ENCODE measurements at regions not wholly inside any gene's neighbourhood (a gene's known extent, or its start where the extent isn't known, plus 50 kb on each side); places are given as distances from the start of the nearest gene placed in this dataset.
"Not testable (repeated sequence)": the region's sequence is repeated elsewhere in the genome, so short reads cannot be mapped to it uniquely, and the experiment has no call there.

DNA sequence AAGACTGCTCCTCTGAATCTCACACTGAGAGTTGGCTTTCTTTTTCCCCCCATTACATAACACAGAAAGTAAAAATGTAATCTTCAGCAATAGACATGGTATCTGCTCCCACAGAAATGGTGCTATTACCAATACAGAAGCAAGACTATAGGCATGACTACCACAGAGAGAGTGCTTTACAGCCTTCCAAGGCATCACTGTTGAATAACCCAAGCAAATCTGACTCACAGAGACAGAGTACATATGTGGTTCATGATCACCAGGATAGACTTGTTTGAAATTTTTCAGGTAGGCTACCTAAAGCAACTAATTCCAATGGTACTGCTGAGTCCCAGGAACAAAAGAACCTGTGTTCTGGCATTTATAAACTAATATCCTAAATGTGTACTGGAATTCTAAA, 1373.4 kb upstream of the C9orf72 start:
- Mint-ChIP-seq H3K9me3 (no peaks in the 10 kb centered on the region), H3K4me1 (ENCODE audit: low read depth) (no peaks in the 10 kb centered on the region), H3K27ac (no peak overlapping the region), H3K36me3 (ENCODE audit: low read depth) (no peaks in the 10 kb centered on the region), H3K4me3 (no peak overlapping the region), H3K27me3 (ENCODE audit: insufficient read depth) (no peaks in the 10 kb centered on the region)
- DNase-seq (ENCODE audit: low spot score): no peak
- intact Hi-C loops (cut with micrococcal nuclease): no loop called here

- no peaks in the 10 kb centered on the region for H3K4me1 Mint-ChIP-seq (ENCODE audit: low read depth)
- DNase-seq (ENCODE audit: low spot score): no peak
- H3K27ac Mint-ChIP-seq: no peak overlapping the region
- intact Hi-C loops (cut with micrococcal nuclease): no loop called here
- H3K27me3 Mint-ChIP-seq (ENCODE audit: insufficient read depth): no peaks in the 10 kb centered on the region
- H3K4me3 Mint-ChIP-seq: no peak overlapping the region
- H3K36me3 Mint-ChIP-seq (ENCODE audit: low read depth): no peaks in the 10 kb centered on the region
- no peaks in the 10 kb centered on the region for H3K9me3 Mint-ChIP-seq
Measured at GRCh38 chr9:28951945-28952344, 1378.7 kb upstream of the C9orf72 start.

DNA sequence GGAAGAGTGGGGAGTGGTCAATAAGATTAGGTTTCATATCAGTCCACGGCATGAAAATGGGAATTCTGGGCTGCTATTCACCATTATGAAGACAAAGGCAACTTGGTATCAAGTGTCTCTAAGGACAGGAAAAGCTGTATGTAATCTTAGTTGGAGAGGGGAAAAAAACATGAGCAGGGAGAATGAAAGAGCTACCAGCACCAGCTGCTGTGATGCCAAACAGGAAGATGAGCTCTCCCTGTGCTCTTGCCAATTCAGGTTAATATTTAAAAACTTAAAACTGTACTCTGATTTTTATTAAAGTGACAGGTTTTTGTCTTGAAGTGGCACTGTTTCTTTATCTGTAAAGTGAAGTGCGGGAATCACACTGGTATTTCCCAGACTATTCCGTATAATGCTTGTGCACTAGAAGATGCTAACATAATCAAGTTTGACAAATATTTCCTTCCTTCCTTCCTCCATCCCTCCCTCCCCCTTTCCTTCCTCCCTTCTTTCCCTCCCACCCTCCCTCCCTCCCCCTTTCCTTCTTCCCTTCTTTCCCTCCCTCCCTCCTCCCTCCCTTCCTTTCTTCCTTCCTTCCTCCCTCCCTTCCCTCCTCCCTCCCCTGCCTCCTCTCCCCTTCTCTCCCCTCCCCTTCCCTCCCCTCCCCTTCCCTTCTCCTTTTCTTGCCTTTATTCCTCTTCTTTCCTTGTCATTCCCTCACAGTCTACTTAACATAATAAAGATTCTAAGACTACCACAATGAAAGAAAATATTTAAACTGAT, 1383.0 kb upstream of the C9orf72 start:
- no peak for DNase-seq (ENCODE audit: low spot score)
- Mint-ChIP-seq H3K27me3 (ENCODE audit: insufficient read depth) (no peaks in the 10 kb centered on the region), H3K4me1 (ENCODE audit: low read depth) (no peaks in the 10 kb centered on the region), H3K27ac (no peak overlapping the region), H3K4me3 (no peak overlapping the region), H3K9me3 (no peaks in the 10 kb centered on the region), H3K36me3 (ENCODE audit: low read depth) (no peaks in the 10 kb centered on the region)
- intact Hi-C loops (cut with micrococcal nuclease): no loop called here

- Mint-ChIP-seq H3K27ac (no peak overlapping the region), H3K9me3 (no peaks in the 10 kb centered on the region), H3K4me1 (ENCODE audit: low read depth) (no peaks in the 10 kb centered on the region), H3K27me3 (ENCODE audit: insufficient read depth) (no peaks in the 10 kb centered on the region), H3K4me3 (no peak overlapping the region), H3K36me3 (ENCODE audit: low read depth) (no peaks in the 10 kb centered on the region)
- no peak for DNase-seq (ENCODE audit: low spot score)
- intact Hi-C loops (cut with micrococcal nuclease): no loop called here
Measured at GRCh38 chr9:28960602-28961001, 1387.3 kb upstream of the C9orf72 start.

- H3K27me3 Mint-ChIP-seq (ENCODE audit: insufficient read depth): no peaks in the 10 kb centered on the region
- H3K36me3 Mint-ChIP-seq (ENCODE audit: low read depth): no peaks in the 10 kb centered on the region
- no peak for DNase-seq (ENCODE audit: low spot score)
- no peaks in the 10 kb centered on the region for H3K4me1 Mint-ChIP-seq (ENCODE audit: low read depth)
- H3K9me3 Mint-ChIP-seq: no peaks in the 10 kb centered on the region
- no peak overlapping the region for H3K4me3 Mint-ChIP-seq
- intact Hi-C loops (cut with micrococcal nuclease): no loop called here
- no peak overlapping the region for H3K27ac Mint-ChIP-seq
Measured at GRCh38 chr9:28961623-28962022, 1388.3 kb upstream of the C9orf72 start.

- DNase-seq (ENCODE audit: low spot score): no peak
- Mint-ChIP-seq H3K27me3 (ENCODE audit: insufficient read depth) (no peaks in the 10 kb centered on the region), H3K4me3 (no peak overlapping the region), H3K4me1 (ENCODE audit: low read depth) (no peaks in the 10 kb centered on the region), H3K36me3 (ENCODE audit: low read depth) (no peaks in the 10 kb centered on the region), H3K9me3 (peaks cover 8% of the 10 kb centered on the region), H3K27ac (no peak overlapping the region)
- intact Hi-C loops (cut with micrococcal nuclease): no loop called here
Measured at GRCh38 chr9:28967226-28967625, 1393.9 kb upstream of the C9orf72 start.

- H3K4me1 Mint-ChIP-seq (ENCODE audit: low read depth): no peaks in the 10 kb centered on the region
- DNase-seq (ENCODE audit: low spot score): no peak
- H3K4me3 Mint-ChIP-seq: no peak overlapping the region
- no peaks in the 10 kb centered on the region for H3K36me3 Mint-ChIP-seq (ENCODE audit: low read depth)
- no peak overlapping the region for H3K27ac Mint-ChIP-seq
- intact Hi-C loops (cut with micrococcal nuclease): no loop called here
- H3K27me3 Mint-ChIP-seq (ENCODE audit: insufficient read depth): no peaks in the 10 kb centered on the region
- H3K9me3 Mint-ChIP-seq: peaks cover 8% of the 10 kb centered on the region
Measured at GRCh38 chr9:28970241-28970654, 1397.0 kb upstream of the C9orf72 start.

- Mint-ChIP-seq H3K27ac (no peak overlapping the region), H3K4me3 (no peak overlapping the region), H3K36me3 (ENCODE audit: low read depth) (no peaks in the 10 kb centered on the region), H3K27me3 (ENCODE audit: insufficient read depth) (no peaks in the 10 kb centered on the region), H3K4me1 (ENCODE audit: low read depth) (no peaks in the 10 kb centered on the region), H3K9me3 (peaks cover 8% of the 10 kb centered on the region)
- no peak for DNase-seq (ENCODE audit: low spot score)
- intact Hi-C loops (cut with micrococcal nuclease): no loop called here
Measured at GRCh38 chr9:28971881-28972280, 1398.6 kb upstream of the C9orf72 start.

GRCh38 chr9:28976250-28976649, 1403.0 kb upstream of the C9orf72 start:
- DNase-seq (ENCODE audit: low spot score): no peak
- Mint-ChIP-seq H3K27me3 (ENCODE audit: insufficient read depth) (no peaks in the 10 kb centered on the region), H3K4me3 (no peak overlapping the region), H3K27ac (no peak overlapping the region), H3K36me3 (ENCODE audit: low read depth) (no peaks in the 10 kb centered on the region), H3K4me1 (ENCODE audit: low read depth) (no peaks in the 10 kb centered on the region), H3K9me3 (no peaks in the 10 kb centered on the region)
- intact Hi-C loops (cut with micrococcal nuclease): no loop called here

GRCh38 chr9:28976684-28977083, 1403.4 kb upstream of the C9orf72 start:
- H3K9me3 Mint-ChIP-seq: no peaks in the 10 kb centered on the region
- no peak for DNase-seq (ENCODE audit: low spot score)
- no peaks in the 10 kb centered on the region for H3K27me3 Mint-ChIP-seq (ENCODE audit: insufficient read depth)
- intact Hi-C loops (cut with micrococcal nuclease): no loop called here
- no peaks in the 10 kb centered on the region for H3K4me1 Mint-ChIP-seq (ENCODE audit: low read depth)
- no peak overlapping the region for H3K27ac Mint-ChIP-seq
- H3K4me3 Mint-ChIP-seq: no peak overlapping the region
- H3K36me3 Mint-ChIP-seq (ENCODE audit: low read depth): no peaks in the 10 kb centered on the region

- H3K27ac Mint-ChIP-seq: no peak overlapping the region
- H3K36me3 Mint-ChIP-seq (ENCODE audit: low read depth): no peaks in the 10 kb centered on the region
- no peak for DNase-seq (ENCODE audit: low spot score)
- no peaks in the 10 kb centered on the region for H3K9me3 Mint-ChIP-seq
- H3K27me3 Mint-ChIP-seq (ENCODE audit: insufficient read depth): no peaks in the 10 kb centered on the region
- intact Hi-C loops (cut with micrococcal nuclease): no loop called here
- no peak overlapping the region for H3K4me3 Mint-ChIP-seq
- H3K4me1 Mint-ChIP-seq (ENCODE audit: low read depth): no peaks in the 10 kb centered on the region
Measured at GRCh38 chr9:28981129-28981528, 1407.8 kb upstream of the C9orf72 start.

GRCh38 chr9:28981711-28982110, 1408.4 kb upstream of the C9orf72 start:
- Mint-ChIP-seq H3K36me3 (ENCODE audit: low read depth) (no peaks in the 10 kb centered on the region), H3K27me3 (ENCODE audit: insufficient read depth) (no peaks in the 10 kb centered on the region), H3K4me3 (no peak overlapping the region), H3K4me1 (ENCODE audit: low read depth) (no peaks in the 10 kb centered on the region), H3K27ac (no peak overlapping the region), H3K9me3 (no peaks in the 10 kb centered on the region)
- intact Hi-C loops (cut with micrococcal nuclease): no loop called here
- DNase-seq (ENCODE audit: low spot score): no peak

- no peak for DNase-seq (ENCODE audit: low spot score)
- intact Hi-C loops (cut with micrococcal nuclease): no loop called here
Measured at GRCh38 chr9:28984016-28984415, 1410.7 kb upstream of the C9orf72 start.

DNA sequence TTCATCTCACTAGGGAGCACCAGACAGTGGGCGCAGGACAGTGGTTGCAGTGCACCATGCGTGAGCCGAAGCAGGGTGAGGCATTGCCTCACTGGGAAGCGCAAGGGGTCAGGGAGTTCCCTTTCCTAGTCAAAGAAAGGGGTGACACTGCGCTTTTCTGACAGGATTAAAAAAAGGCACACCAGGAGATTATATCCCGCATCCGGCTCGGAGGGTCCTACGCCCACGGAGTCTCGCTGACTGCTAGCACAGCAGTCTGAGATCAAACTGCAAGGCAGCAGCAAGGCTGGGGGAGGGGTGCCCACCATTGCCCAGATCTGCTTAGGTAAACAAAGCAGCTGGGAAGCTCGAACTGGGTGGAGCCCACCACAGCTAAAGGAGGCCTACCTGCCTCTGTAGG, 1416.7 kb upstream of the C9orf72 start:
- H3K27ac Mint-ChIP-seq; H3K4me1 Mint-ChIP-seq (ENCODE audit: low read depth); H3K4me3 Mint-ChIP-seq; intact Hi-C loops (cut with micrococcal nuclease); DNase-seq (ENCODE audit: low spot score); H3K9me3 Mint-ChIP-seq; H3K36me3 Mint-ChIP-seq (ENCODE audit: low read depth); H3K27me3 Mint-ChIP-seq (ENCODE audit: insufficient read depth): not testable (repeated sequence)

More at GRCh38 chr9:28984016-28984415, 1410.7 kb upstream of the C9orf72 start:
- Mint-ChIP-seq H3K9me3 (no peaks in the 10 kb centered on the region), H3K4me3 (no peak overlapping the region), H3K4me1 (ENCODE audit: low read depth) (no peaks in the 10 kb centered on the region), H3K27me3 (ENCODE audit: insufficient read depth) (no peaks in the 10 kb centered on the region), H3K27ac (no peak overlapping the region), H3K36me3 (ENCODE audit: low read depth) (no peaks in the 10 kb centered on the region)
